ENCODE measurements at regions not wholly inside any gene's neighbourhood (a gene's known extent, or its start where the extent isn't known, plus 50 kb on each side); places are given as distances from the start of the nearest gene placed in this dataset.

DNA sequence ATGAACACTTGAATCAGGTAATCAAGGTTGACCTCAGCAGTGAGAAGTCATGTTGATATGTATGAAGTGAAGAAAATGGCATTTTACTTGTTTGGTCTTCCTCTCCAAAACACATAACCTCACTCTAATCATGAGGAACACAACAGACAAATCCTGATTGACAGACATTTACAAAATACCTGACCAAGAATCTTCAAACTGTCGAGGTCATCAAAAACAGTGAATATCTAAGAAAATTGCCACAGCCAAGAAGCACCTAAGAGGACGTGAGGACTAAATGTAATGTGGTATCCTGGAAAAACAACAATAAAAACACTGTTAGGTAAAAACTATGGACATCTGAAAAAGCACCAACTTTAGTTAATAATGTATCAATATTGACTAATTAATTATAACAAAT lies 129.5 kb upstream of the MAGEB18 start:
- H3K36me3 Mint-ChIP-seq (ENCODE audit: low read depth) = no peaks in the 10 kb centered on the region
- H3K9me3 Mint-ChIP-seq = peaks cover 7% of the 10 kb centered on the region
- intact Hi-C loops (cut with micrococcal nuclease) = no loop called here
- H3K4me3 Mint-ChIP-seq = no peak overlapping the region
- no peaks in the 10 kb centered on the region for H3K4me1 Mint-ChIP-seq (ENCODE audit: low read depth)
- H3K27ac Mint-ChIP-seq = no peak overlapping the region
- no peaks in the 10 kb centered on the region for H3K27me3 Mint-ChIP-seq (ENCODE audit: low read depth)
- no peak for DNase-seq
- CTCF ChIA-PET = no interaction called here

DNA sequence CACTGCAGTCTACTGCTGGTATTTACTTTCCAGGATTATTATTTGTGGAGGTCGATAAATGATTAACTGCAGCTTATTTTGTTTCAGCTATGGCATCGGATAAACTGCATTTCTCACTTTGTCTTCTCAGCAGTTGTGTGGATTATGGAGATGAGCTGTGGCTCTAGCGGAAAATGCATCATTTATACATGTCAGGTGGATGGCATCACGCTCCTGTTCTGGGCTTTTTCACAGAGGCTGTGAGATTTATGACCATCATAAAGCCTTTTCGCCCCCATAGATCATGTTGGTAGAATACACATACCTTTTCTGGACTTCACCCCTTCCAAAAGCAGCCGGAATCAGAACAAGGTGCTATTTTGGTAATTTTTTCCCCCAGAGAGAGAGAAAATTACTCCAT lies 118.8 kb upstream of the MAGEB18 start:
- no peak for DNase-seq
- CTCF ChIA-PET = no interaction called here
- peaks cover 3% of the 10 kb centered on the region for H3K9me3 Mint-ChIP-seq
- no peaks in the 10 kb centered on the region for H3K4me1 Mint-ChIP-seq (ENCODE audit: low read depth)
- intact Hi-C loops (cut with micrococcal nuclease) = no loop called here
- no peaks in the 10 kb centered on the region for H3K36me3 Mint-ChIP-seq (ENCODE audit: low read depth)
- H3K27me3 Mint-ChIP-seq (ENCODE audit: low read depth) = no peaks in the 10 kb centered on the region
- no peak overlapping the region for H3K4me3 Mint-ChIP-seq
- no peak overlapping the region for H3K27ac Mint-ChIP-seq

DNA sequence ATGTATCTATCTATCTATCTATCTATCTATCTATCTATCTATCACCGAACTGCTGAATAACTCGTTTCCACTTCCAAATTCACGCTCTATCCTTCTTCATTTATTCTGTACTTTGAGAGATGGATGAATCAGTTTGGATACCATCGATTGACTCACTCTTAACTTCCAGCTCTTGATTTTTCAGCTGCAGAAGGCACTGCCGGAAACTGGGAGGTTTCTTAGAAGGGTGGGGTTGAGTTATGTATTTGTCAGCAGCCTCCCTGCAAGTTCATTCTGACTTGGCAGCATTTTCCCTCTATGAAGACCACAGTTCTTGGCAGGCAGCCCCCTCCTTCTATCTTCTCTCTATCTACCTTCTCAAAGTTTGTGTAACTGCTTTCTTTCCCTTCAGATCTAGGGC lies 112.0 kb upstream of the MAGEB18 start:
- intact Hi-C loops (cut with micrococcal nuclease) = no loop called here
- Mint-ChIP-seq H3K27me3 (ENCODE audit: low read depth) (no peaks in the 10 kb centered on the region), H3K4me3 (no peak overlapping the region), H3K9me3 (no peaks in the 10 kb centered on the region), H3K36me3 (ENCODE audit: low read depth) (no peaks in the 10 kb centered on the region), H3K4me1 (ENCODE audit: low read depth) (no peaks in the 10 kb centered on the region), H3K27ac (no peak overlapping the region)
- DNase-seq = no peak
- CTCF ChIA-PET = no interaction called here

DNA sequence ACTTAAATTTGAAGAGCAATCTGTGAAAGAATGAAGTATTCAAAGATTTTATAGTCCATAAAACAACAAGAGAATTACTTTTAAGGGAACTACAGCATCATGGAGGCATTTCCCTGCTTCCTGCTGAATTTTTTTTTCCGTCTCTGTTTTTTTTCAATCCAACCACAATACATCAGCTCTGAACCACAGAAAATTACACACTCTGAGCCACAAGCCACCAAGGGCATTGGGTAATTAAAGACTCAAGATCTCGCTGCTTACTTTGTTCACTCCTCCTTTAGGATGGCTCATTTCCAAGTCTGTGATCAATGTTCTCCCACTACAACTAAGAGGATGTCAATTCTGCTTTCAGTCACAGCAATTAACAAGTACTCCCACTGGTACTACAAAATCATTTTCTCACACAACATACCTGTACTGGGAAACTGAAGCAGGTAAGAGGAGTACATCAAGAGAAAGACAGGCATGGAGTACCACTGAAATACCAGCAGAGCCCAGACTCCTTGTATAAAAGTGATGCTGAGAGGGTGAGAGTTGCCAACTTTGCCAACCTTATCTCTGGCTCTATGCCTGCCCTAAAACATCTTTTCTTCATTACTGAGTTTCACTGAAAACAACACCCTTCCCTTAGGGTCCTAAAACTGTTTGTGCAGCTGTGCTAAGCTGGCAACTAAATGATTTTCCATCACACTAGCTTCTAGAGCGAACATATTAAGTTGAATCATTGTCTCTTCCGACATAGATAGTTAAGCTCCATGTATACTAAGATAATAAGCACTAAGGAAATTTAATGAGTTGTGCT lies 105.8 kb upstream of the MAGEB18 start:
- no peaks in the 10 kb centered on the region for H3K36me3 Mint-ChIP-seq (ENCODE audit: low read depth)
- intact Hi-C loops (cut with micrococcal nuclease) = no loop called here
- CTCF ChIA-PET = no interaction called here

DNA sequence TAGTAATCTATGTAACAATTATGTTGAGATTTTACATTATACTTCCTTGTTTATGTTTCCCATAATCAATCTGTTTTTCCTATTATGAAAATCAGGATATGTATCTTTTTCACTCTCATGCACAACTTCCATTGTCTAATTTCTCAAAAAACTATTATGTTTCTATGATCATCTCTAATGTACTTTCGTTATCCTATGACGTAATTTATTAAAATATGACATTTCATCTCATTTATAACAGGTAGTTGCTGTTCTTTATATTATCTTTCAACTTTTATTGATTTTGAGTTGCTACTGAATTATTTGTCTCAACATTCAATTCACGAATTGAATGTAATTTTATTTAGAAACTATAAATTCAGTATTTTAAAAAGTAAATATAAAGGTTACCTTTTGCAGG lies 100.8 kb upstream of the MAGEB18 start:
- no peak overlapping the region for H3K27ac Mint-ChIP-seq
- intact Hi-C loops (cut with micrococcal nuclease) = no loop called here
- no peaks in the 10 kb centered on the region for H3K4me1 Mint-ChIP-seq (ENCODE audit: low read depth)
- DNase-seq = no peak
- no peak overlapping the region for H3K4me3 Mint-ChIP-seq
- CTCF ChIA-PET = no interaction called here
- no peaks in the 10 kb centered on the region for H3K36me3 Mint-ChIP-seq (ENCODE audit: low read depth)
- H3K27me3 Mint-ChIP-seq (ENCODE audit: low read depth) = no peaks in the 10 kb centered on the region
- no peaks in the 10 kb centered on the region for H3K9me3 Mint-ChIP-seq

More for the DNA sequence above, 105.8 kb upstream of the MAGEB18 start:
- Mint-ChIP-seq H3K9me3 (no peaks in the 10 kb centered on the region), H3K27ac (no peak overlapping the region), H3K4me1 (ENCODE audit: low read depth) (no peaks in the 10 kb centered on the region), H3K27me3 (ENCODE audit: low read depth) (no peaks in the 10 kb centered on the region), H3K4me3 (no peak overlapping the region)
- no peak for DNase-seq

DNA sequence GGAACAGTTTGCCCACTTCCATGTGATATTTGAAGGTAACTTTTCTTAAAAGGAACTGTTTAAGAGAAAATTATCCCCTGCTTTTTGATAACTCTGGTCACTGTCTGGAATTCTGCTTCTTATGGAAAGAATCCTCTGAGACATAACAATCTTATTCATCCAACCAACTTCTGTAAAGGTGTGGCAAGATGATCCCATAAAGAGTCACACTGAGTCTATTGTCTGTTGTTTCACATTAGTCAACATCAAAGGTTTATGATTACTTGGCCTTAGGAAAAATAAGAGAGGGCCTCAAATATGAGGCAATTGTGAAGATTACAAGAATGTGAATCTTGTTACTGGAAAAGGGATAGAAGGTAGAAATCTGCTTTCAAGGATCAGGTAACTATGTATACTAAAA lies 88.0 kb upstream of the MAGEB18 start:
- H3K36me3 Mint-ChIP-seq (ENCODE audit: low read depth) = no peaks in the 10 kb centered on the region
- H3K27me3 Mint-ChIP-seq (ENCODE audit: low read depth) = no peaks in the 10 kb centered on the region
- CTCF ChIA-PET = no interaction called here
- H3K4me1 Mint-ChIP-seq (ENCODE audit: low read depth) = no peaks in the 10 kb centered on the region
- H3K9me3 Mint-ChIP-seq = peaks cover 2% of the 10 kb centered on the region
- no peak for DNase-seq
- no peak overlapping the region for H3K27ac Mint-ChIP-seq
- intact Hi-C loops (cut with micrococcal nuclease) = no loop called here
- H3K4me3 Mint-ChIP-seq = no peak overlapping the region

DNA sequence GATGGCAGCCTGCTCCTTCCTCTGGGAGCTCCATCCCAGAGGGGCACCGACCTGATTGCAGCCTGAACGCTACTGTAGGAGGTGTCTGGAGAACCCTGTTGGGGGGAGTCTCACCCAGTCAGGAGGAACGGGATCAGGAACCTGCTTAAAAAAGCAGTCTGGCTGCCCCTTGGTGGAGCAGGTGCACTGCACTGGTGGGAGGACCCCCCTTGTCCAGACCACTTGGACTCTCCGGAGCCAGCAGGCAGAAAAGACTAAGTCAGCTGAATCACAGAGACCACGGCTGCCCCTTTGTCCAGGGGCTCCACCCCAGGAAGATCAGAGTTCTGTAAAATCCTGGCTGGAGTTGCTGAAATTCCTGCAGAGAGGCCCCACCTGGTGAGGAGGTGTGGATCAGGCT lies 67.3 kb upstream of the MAGEB18 start:
- no peak overlapping the region for H3K4me3 Mint-ChIP-seq
- peaks cover 4% of the 10 kb centered on the region for H3K9me3 Mint-ChIP-seq
- no peak overlapping the region for H3K27ac Mint-ChIP-seq

DNA sequence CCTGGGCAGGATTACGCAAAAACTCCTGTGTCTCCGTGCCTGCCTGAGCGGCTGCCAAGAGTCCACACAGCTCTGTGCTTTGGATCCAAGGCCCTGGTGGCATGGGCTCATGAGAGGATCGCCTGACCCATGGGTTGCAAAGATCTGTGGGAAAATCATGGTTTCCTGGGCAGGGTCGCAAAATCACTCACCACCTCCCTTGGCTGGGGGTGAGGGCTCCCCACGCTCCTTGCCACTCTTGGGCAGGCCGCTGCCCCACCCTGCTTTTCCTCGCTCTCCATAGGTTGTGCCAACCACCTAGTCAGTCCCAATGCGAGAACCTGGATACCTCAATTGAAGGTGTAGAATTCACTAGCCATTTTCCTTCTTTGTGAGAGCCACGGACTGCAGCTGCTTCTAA lies 66.5 kb upstream of the MAGEB18 start:
- H3K4me1 Mint-ChIP-seq (ENCODE audit: low read depth) = no peaks in the 10 kb centered on the region
- intact Hi-C loops (cut with micrococcal nuclease) = no loop called here
- H3K27me3 Mint-ChIP-seq (ENCODE audit: low read depth) = no peaks in the 10 kb centered on the region

More for the DNA sequence above, 67.3 kb upstream of the MAGEB18 start:
- H3K36me3 Mint-ChIP-seq (ENCODE audit: low read depth) = no peaks in the 10 kb centered on the region
- H3K27me3 Mint-ChIP-seq (ENCODE audit: low read depth) = no peaks in the 10 kb centered on the region
- H3K4me1 Mint-ChIP-seq (ENCODE audit: low read depth) = no peaks in the 10 kb centered on the region
- intact Hi-C loops (cut with micrococcal nuclease) = no loop called here
- CTCF ChIA-PET = no interaction called here
- DNase-seq = no peak

DNA sequence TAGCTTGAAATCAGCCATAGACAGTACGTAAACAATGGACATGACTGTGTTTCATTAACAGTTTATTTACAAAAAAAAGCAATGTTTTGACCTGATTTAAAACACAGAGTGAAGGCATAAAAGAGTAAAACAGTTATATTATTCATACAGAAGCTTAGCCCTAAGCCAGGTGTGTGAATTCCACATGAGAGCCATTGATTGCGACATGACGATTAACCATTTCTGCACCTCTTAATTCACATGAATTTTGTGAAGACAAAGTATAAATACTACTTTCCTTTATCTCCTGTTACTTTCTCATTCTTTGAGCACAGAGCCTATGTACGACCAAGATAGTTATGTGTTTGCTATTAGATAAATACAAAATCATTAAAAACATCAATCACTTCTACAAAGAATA lies 55.0 kb upstream of the MAGEB18 start:
- intact Hi-C loops (cut with micrococcal nuclease) = no loop called here

More for the DNA sequence above, 66.5 kb upstream of the MAGEB18 start:
- DNase-seq = no peak
- no peak overlapping the region for H3K4me3 Mint-ChIP-seq
- H3K9me3 Mint-ChIP-seq = peaks cover 4% of the 10 kb centered on the region
- H3K36me3 Mint-ChIP-seq (ENCODE audit: low read depth) = no peaks in the 10 kb centered on the region
- no peak overlapping the region for H3K27ac Mint-ChIP-seq
- CTCF ChIA-PET = no interaction called here

More for the DNA sequence above, 55.0 kb upstream of the MAGEB18 start:
- Mint-ChIP-seq H3K27me3 (ENCODE audit: low read depth) (no peaks in the 10 kb centered on the region), H3K4me3 (no peak overlapping the region), H3K27ac (no peak overlapping the region), H3K9me3 (no peaks in the 10 kb centered on the region), H3K4me1 (ENCODE audit: low read depth) (no peaks in the 10 kb centered on the region), H3K36me3 (ENCODE audit: low read depth) (no peaks in the 10 kb centered on the region)
- CTCF ChIA-PET = no interaction called here
- DNase-seq = no peak

All from activated naive CD4-positive, alpha-beta T cell treated with anti-CD3 and anti-CD28 coated beads for 36 hours (primary cell).